Testis (tissue), 2 donors: ENCODE measurements at regions not wholly inside any gene's neighbourhood (a gene's known extent, or its start where the extent isn't known, plus 50 kb on each side); places are given as distances from the start of the nearest gene placed in this dataset.

ENCODE experiments used
- DNase-seq: peaks from one replicate; pipeline ENCODE4 v3.0.0-alpha.2; 2019
- H3K27ac ChIP-seq, 2 donors: fragments of 200-600 bp; sonication (generic); one replicate each; pipeline ENCODE4 v1.5.1; 2019
- H3K27me3 ChIP-seq: fragments of 200-600 bp; sonication (generic); one replicate; pipeline ENCODE4 v1.5.1; 2019
- H3K36me3 ChIP-seq: fragments of 200-600 bp; sonication (generic); one replicate; pipeline ENCODE4 v1.5.1; 2017; ENCODE audit warnings: low read depth; ENCODE audit errors: missing control alignments
- H3K4me1 ChIP-seq: fragments of 200-600 bp; sonication (generic); one replicate; pipeline ENCODE4 v1.5.1; 2019
- H3K4me3 ChIP-seq, 2 donors: fragments of 200-600 bp; sonication (generic); one replicate each; pipeline ENCODE4 v1.5.1; 2017 to 2019
- H3K9me3 ChIP-seq: fragments of 200-600 bp; sonication (generic); one replicate; pipeline ENCODE4 v1.5.1; 2017
- POLR2A ChIP-seq: fragments of 450-650 bp; IDR thresholded peaks from one replicate; pipeline ENCODE4 v1.6.1; 2017; ENCODE audit warnings: antibody characterized with exemption, mild to moderate bottlenecking, moderate library complexity
- WGBS, 2 donors: methylation state at CpG; one replicate each; pipeline ENCODE4 v1.1.5; 2018; 5-methylcytosine and 5-hydroxymethylcytosine counted together
- intact Hi-C: fragments of 100-400 bp; cut with DNase I; formaldehyde crosslinking; loops from one replicate; pipeline ENCODE4 v1.15.1; 2023; ENCODE audit warnings: low total_unique reads
- TF ChIP-seq, protein P1 (sequence below), 3 experiments: fragments of 450-650 bp in 2 of 3; fragments of 200-600 bp in 1 of 3; sonication (generic) in 1 of 3; IDR thresholded peaks; one replicate each; pipeline ENCODE4 v1.5.1; 2016 to 2019; ENCODE audit warnings: antibody characterized with exemption in 3 of 3, mild to moderate bottlenecking in 2 of 3, moderate library complexity in 1 of 3

DNA sequence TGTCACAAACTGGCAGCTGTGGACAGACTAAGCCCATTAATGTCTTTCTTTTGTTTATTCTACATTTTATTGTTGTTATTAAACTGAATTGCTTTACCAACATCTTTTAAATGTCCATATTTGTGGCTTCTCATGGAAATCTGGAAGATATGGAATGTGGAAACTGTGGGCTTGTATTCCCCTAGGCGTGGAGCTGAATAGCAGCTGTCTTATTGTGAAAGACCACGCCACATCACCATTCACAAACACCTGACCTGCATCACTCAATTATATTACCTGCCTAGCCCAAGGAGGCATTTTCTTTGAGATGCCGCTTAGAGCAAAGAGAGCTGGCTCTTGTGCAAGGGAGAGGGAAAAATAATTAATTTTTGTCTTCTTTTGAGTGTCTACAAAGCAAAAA lies 96.9 kb upstream of the GPRIN3 start:
- TF ChIP-seq POLR2A, result no peak
- TF ChIP-seq, protein P1, sequence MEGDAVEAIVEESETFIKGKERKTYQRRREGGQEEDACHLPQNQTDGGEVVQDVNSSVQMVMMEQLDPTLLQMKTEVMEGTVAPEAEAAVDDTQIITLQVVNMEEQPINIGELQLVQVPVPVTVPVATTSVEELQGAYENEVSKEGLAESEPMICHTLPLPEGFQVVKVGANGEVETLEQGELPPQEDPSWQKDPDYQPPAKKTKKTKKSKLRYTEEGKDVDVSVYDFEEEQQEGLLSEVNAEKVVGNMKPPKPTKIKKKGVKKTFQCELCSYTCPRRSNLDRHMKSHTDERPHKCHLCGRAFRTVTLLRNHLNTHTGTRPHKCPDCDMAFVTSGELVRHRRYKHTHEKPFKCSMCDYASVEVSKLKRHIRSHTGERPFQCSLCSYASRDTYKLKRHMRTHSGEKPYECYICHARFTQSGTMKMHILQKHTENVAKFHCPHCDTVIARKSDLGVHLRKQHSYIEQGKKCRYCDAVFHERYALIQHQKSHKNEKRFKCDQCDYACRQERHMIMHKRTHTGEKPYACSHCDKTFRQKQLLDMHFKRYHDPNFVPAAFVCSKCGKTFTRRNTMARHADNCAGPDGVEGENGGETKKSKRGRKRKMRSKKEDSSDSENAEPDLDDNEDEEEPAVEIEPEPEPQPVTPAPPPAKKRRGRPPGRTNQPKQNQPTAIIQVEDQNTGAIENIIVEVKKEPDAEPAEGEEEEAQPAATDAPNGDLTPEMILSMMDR (IDR thresholded peaks at IDR 0.05), result no peak
- intact Hi-C loops, result no loop called here
- WGBS, 2 donors, result 96 to 97% methylated on average over 3 of the region's 3 CpGs

DNA sequence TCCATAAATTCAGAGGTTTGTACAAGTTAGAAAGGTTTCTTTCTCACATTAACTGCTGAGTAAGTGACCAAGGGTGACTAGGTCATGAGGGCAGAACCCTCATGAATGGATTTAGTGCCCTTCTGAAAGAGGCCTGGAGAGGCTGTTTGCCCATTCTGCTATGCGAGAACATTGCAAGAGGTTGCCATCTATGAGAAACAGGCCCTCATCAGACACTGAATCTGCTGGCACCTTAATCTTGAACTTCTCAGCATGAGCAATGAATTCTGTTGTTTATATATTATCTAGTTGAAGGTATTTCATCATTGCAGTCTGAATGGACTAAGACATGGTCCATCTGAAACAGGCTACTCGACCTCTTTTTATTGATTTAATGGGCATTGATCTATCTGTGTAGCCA lies 96.2 kb upstream of the GPRIN3 start:
- WGBS, 2 donors, result 89% methylated on average over 2 of the region's 2 CpGs
- no peak for TF ChIP-seq POLR2A
- TF ChIP-seq, protein P1 (IDR thresholded peaks at IDR 0.05), result no peak
- Histone ChIP-seq H3K27ac (no peak overlapping the region), H3K4me3 (no peak overlapping the region), H3K4me1 (no peaks in the 10 kb centered on the region), H3K27me3 (no peaks in the 10 kb centered on the region), H3K9me3 (no peaks in the 10 kb centered on the region), H3K36me3 (no peaks in the 10 kb centered on the region)
- intact Hi-C loops, result no loop called here
- DNase-seq, result no peak

More for the DNA sequence above, 96.9 kb upstream of the GPRIN3 start:
- no peaks in the 10 kb centered on the region for H3K27me3 ChIP-seq
- H3K27ac ChIP-seq, result no peak overlapping the region
- no peaks in the 10 kb centered on the region for H3K9me3 ChIP-seq
- H3K36me3 ChIP-seq, result no peaks in the 10 kb centered on the region
- H3K4me1 ChIP-seq, result no peaks in the 10 kb centered on the region
- no peak for DNase-seq
- H3K4me3 ChIP-seq, result no peak overlapping the region

GRCh38 chr4:89400287-89401035 lies 92.9 kb upstream of the GPRIN3 start:
- TF ChIP-seq POLR2A, result no peak
- TF ChIP-seq, protein P1 (IDR thresholded peaks at IDR 0.05), result no peak
- DNase-seq, result no peak
- intact Hi-C loops, result no loop called here
- H3K9me3 ChIP-seq, result no peaks in the 10 kb centered on the region
- 75 to 78% methylated on average over 7 of the region's 7 CpGs for WGBS, 2 donors
- no peak overlapping the region for H3K27ac ChIP-seq
- no peaks in the 10 kb centered on the region for H3K36me3 ChIP-seq
- no peak overlapping the region for H3K4me3 ChIP-seq
- no peaks in the 10 kb centered on the region for H3K4me1 ChIP-seq
- no peaks in the 10 kb centered on the region for H3K27me3 ChIP-seq

- Histone ChIP-seq H3K27me3 (no peaks in the 10 kb centered on the region), H3K27ac (no peak overlapping the region), H3K4me1 (no peaks in the 10 kb centered on the region), H3K36me3 (no peaks in the 10 kb centered on the region), H3K4me3 (no peak overlapping the region), H3K9me3 (no peaks in the 10 kb centered on the region)
- intact Hi-C loops, result no loop called here
- no peak for DNase-seq
- TF ChIP-seq, protein P1 (IDR thresholded peaks at IDR 0.05), result no peak
- no peak for TF ChIP-seq POLR2A
These were observed 91.0 kb upstream of the GPRIN3 start for GRCh38 chr4:89398644-89399043.

DNA sequence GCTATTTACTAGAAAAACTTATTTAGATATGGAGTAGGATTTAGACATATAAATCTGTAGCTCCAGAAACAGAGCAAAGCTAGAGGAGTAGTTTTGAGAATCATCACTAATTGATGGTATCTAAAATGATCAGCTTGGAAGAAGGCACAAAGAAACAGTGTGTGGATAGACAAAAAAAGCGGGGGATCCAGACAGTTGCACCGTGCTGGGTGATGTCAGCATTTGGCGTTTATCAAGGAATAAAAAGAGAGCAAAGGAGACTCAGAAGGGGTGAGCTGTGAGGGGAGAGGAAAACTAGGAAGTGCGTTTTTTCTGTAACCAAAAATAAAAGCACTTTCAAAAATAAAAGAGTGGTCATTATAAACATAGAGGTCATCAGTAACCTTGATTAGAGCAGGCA lies 90.5 kb upstream of the GPRIN3 start:
- no peaks in the 10 kb centered on the region for H3K36me3 ChIP-seq
- no peaks in the 10 kb centered on the region for H3K4me1 ChIP-seq
- 43 to 52% methylated on average over 4 of the region's 4 CpGs for WGBS, 2 donors
- no peak for DNase-seq
- no peaks in the 10 kb centered on the region for H3K27me3 ChIP-seq
- no peak overlapping the region for H3K27ac ChIP-seq
- H3K4me3 ChIP-seq, result no peak overlapping the region
- no peaks in the 10 kb centered on the region for H3K9me3 ChIP-seq
- intact Hi-C loops, result no loop called here
- TF ChIP-seq POLR2A, result no peak
- TF ChIP-seq, protein P1 (IDR thresholded peaks at IDR 0.05), result no peak
